WI38 (cell line): ENCODE measurements at regions not wholly inside any gene's neighbourhood (a gene's known extent, or its start where the extent isn't known, plus 50 kb on each side); places are given as distances from the start of the nearest gene placed in this dataset.

Source experiments
- H3K4me3 ChIP-seq: 2 replicates; pipeline ENCODE4 v1.5.1; 2011; ENCODE audit warnings: low read depth, mild to moderate bottlenecking, control low read depth, low read length
- CTCF ChIP-seq: IDR thresholded peaks from 2 replicates; pipeline ENCODE4 v1.5.1; 2012; ENCODE audit warnings: low read depth, mild to moderate bottlenecking, control low read depth, low read length

DNA sequence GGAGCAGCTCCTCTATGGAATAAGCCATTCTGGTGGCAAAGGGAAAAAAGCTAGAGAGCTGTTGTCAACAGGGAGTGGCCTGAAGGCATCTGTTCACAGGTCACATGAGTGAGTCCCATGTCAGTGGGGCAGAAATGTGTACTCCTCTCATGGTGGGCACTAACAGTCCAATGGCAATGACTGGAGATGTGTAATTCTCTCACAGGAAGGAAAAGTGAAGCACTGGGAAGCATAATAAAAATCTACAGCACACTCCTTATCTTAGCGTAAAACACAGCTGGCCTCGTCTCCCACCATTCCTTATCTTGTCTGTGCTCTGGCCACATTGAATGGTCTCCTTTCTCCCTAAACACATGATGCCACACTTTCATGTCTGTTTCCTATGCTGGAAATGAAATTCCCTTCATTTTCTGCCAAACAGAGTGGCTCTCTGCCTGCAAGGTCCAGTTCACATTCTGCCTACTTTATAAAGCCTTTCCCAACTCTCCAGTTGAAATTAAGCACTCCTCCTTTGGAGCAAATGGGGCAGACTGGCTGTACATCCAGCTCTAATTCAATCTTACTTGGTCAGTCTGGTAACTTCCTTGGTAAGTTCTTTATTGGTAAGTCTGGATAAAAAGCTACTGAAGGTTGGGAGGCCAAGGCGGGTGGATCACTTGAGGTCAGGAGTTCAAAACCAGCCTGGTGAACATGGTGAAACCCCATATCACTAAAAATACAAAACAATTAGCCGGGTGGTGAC lies 139.8 kb downstream of the RPL22L1 start:
- TF ChIP-seq CTCF, result no peak
- H3K4me3 ChIP-seq, result no peak overlapping the region

GRCh38 chr3:170728181-170728580 lies 141.8 kb downstream of the RPL22L1 start:
- TF ChIP-seq CTCF, result no peak

GRCh38 chr3:170727754-170728153 lies 141.9 kb upstream of the SLC7A14 start:
- H3K4me3 ChIP-seq, result no peak overlapping the region
- no peak for TF ChIP-seq CTCF

More at GRCh38 chr3:170728181-170728580, 141.8 kb downstream of the RPL22L1 start:
- no peak overlapping the region for H3K4me3 ChIP-seq

DNA sequence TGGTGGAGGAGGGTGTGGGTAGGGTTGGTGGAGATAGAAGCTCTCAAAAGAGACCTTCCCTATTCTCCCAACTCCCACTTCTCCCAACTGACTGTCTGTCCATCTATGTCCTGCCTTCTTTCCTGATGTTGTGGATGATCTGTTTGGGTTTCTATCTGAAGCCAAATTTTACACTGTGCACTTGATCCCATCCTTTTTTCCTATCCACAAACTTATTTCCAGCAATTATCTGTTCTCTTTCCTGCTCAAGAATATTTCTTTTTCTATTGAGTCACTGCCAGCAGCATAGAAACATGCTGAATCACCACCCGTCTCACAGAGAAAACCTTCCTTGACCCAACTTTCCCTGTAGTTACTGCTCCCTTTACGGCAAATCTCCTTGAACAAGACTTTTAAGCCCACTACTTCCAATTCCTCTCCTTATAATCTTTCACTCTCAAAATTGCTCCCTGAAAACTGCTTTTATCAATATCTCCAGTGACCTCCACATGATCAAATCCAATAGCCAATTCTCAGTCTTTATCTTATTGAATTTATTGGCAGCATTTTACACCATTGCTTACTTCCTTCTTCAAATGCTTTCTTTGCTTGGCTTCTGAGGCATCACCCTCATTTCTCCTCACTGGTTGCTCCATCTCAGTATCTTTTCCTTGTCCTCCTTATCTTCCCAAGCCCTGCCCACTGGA lies 141.2 kb upstream of the SLC7A14 start:
- H3K4me3 ChIP-seq, result peak overlapping the region; percentile 39
- no peak for TF ChIP-seq CTCF

DNA sequence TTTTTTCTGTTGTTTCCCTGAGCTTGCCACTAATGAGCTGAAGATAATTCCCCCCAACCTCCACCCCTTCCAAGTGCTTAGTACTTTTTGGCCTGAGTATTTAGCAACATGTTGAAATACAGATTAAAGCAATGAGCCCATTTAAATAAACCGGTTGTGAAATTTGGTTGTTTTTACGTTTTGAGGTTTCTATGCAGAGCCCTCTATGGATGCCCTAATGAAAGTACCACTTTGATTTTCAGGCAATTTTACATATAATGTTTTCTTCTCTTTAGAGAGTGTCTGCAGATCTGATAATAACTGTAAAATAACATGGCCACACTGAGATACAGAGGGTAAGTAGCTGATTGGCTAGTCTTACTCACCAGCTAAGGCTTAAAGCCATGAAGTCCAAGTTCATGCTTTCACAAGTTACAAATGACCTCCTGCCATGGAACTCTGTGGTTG lies 139.4 kb upstream of the SLC7A14 start:
- no peak overlapping the region for H3K4me3 ChIP-seq
- TF ChIP-seq CTCF, result no peak

DNA sequence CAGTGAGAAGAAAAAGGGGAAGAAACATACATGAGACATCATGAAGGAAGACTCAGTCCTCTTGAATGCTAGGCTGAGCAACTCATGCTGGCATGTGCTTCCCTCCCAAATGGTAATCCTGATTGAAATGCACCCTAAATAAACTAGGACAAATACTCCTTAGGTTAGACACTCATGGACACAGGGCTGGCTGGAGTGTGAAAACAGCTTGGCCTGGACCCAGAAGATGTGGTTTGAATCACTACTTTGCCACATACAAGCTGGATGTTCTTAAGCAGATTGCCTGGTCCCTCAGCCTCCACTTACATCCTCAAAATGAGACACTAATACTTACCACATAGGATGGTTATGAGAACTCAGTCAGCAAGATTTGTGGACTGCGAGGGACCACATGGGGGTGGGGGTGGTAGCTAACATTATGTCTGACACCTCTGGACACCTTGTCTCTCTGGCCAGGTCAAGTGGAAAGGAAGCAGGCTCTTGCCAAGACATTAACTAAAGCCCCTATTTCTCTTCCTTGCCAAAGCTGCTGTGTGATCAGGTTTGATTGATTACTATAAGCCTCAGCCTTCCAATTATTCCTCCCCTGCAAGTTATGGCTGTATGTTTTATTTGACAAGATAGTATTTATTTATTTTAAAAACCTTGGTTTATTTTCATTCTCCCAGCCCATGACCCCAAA lies 138.9 kb upstream of the SLC7A14 start:
- TF ChIP-seq CTCF, result no peak

DNA sequence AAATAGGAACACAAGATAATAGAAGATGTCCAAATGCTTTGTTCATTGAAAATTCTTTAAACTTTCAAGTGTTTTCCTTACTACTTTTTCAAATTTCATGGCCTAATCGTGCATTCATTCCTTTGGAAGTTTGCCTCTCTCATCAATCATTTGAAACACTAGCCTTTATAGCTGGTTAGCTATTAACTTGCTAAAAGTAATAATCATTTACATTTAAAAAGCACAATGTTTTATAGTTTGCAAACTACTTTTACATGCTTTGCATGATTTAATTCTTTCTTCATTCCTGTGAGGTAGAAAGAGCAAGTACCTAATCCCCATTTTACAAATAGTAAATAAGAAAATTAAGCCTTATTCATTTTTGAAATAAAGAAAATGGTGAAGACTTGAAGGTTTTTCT lies 137.4 kb upstream of the SLC7A14 start:
- no peak overlapping the region for H3K4me3 ChIP-seq
- TF ChIP-seq CTCF, result no peak

More for the DNA sequence above, 138.9 kb upstream of the SLC7A14 start:
- H3K4me3 ChIP-seq, result no peak overlapping the region
